ENCODE measurements at regions not wholly inside any gene's neighbourhood (a gene's known extent, or its start where the extent isn't known, plus 50 kb on each side); places are given as distances from the start of the nearest gene placed in this dataset.
A peak's percentile ranks its signal among the peaks of the same experiment; 100 is the strongest.
"Not testable (repeated sequence)": the region's sequence is repeated elsewhere in the genome, so short reads cannot be mapped to it uniquely, and the experiment has no call there.

DNA sequence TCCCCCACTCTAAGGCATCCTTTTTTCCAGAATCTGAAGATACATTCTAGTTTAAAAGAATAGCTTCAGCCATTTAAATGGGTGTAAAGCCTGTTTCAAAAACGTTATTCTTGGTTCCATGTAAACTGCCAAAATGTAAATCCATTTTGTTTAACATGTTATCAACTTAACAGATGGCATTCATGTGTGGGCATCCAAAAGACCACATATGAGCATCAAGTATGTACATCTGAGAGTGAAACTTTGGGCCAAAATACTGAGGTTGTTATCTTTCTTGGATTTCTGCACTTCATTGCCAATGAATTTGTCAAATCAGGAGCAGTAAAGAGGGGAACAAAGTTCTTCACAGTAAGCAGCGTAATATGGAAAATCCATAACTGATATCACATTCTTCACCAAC lies 395.4 kb downstream of the ZNF804A start:
- no peak for DNase-seq
- TF ChIP-seq POLR2A (IDR thresholded peaks at IDR 0.05; ENCODE audit: low read length) (no peak), GATA1 (IDR thresholded peaks at IDR 0.05; ENCODE audit: low read depth, low read length) (no peak)

DNA sequence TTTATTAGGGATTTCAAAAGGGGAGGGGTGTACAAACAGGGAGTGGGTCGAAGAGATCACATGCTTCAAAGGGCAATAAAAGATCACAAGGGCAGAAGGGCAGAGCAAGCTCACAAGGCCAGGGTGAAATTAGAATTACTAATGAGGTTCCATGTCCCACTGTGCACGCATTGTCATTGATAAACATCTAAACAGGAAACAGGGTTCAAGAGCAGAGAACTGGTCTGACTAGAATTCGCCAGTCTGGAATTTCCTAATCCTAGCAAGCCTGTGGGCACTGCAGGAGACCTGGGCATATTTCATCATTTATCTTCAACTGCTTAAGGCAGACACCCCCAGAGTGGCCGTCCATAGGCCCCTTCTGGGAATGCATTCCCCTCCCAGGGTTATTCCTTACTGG lies 408.2 kb downstream of the ZNF804A start:
- TF ChIP-seq GATA1 (IDR thresholded peaks at IDR 0.05; ENCODE audit: low read depth, low read length) (no peak), POLR2A (IDR thresholded peaks at IDR 0.05; ENCODE audit: low read length) (no peak)
- no peak for DNase-seq

DNA sequence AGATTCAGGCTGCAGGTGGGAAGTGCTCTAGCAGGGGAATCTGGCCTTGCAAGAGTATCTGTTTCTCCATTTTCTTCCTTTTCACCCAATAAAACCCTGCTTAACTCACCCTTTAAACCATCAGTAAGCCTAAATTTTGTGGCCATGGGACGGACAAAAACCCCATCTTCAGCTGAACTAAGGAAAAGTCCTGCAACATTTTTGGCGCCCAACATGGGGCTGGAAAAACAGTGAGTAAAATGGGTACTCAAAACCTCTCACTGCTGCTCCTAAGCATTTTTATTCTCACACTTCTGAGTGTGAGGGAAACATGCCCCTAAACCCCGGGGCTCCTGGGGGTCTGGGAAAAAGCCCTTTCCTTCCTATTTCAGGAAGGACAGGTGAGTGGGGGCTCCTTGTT lies 414.3 kb downstream of the ZNF804A start:
- DNase-seq, result peak; percentile 3 to 7
- TF ChIP-seq POLR2A (IDR thresholded peaks at IDR 0.05; ENCODE audit: low read length) (no peak), GATA1 (IDR thresholded peaks at IDR 0.05; ENCODE audit: low read depth, low read length) (no peak)

DNA sequence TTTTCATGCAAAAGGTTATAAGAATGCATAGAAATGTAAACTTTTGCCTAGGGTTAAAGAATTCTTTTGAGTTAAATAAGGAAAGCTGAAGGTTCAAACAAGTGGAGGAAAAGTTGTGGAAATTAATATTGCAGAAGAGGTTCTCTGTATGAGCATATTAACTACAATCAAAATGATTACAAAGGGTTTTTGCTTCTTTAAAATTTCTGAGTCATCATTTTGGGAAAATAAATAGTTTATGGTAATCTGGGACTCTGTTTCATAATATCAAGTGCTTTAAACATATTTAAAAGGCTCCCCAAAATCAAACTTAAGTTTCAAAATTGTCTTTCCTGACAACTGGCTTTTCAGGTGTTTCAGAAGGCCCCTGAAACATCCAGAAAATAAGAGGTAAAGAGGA lies 415.7 kb downstream of the ZNF804A start:
- no peak for DNase-seq
- TF ChIP-seq GATA1 (IDR thresholded peaks at IDR 0.05; ENCODE audit: low read depth, low read length), result no peak
- no peak for TF ChIP-seq POLR2A (IDR thresholded peaks at IDR 0.05; ENCODE audit: low read length)

DNA sequence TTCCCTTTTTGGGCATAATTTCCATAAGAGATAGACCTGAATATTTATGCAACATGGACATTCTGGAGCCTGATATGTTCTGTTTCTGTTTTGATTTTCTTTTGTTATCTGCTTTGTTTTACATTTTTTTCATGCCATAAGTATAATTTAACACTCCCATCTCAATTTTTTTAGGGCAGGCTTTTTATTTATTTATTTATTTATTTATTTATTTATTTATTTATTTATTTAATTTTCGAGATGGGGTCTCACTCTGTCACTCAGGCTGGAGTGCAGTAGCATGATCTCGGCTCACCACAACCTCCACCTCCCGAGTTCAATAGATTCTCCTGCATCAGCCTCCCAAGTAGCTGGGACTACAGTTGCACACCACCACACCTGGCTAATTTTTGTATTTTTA lies 427.6 kb downstream of the ZNF804A start:
- not testable (repeated sequence) for DNase-seq

DNA sequence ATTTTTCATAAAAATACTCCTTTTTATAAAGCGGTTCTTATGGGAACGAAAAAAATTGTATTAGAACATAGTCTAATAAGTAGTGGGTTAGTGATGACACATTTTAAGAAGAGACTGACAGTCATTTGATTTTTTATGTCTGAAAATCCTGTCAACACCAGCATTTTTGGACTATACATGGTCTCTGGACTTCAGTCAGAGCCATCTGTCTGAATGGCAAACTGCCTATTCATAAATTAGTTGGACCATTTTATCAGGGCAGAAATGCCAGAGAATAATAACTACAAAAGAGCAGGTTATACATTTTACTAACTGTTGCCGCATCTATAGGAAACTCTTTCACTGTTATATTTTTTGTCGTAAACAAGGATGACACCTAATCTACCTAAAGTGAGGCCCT lies 437.6 kb downstream of the ZNF804A start:
- TF ChIP-seq GATA1 (IDR thresholded peaks at IDR 0.05; ENCODE audit: low read depth, low read length), result no peak
- TF ChIP-seq POLR2A (IDR thresholded peaks at IDR 0.05; ENCODE audit: low read length), result no peak
- no peak for DNase-seq

DNA sequence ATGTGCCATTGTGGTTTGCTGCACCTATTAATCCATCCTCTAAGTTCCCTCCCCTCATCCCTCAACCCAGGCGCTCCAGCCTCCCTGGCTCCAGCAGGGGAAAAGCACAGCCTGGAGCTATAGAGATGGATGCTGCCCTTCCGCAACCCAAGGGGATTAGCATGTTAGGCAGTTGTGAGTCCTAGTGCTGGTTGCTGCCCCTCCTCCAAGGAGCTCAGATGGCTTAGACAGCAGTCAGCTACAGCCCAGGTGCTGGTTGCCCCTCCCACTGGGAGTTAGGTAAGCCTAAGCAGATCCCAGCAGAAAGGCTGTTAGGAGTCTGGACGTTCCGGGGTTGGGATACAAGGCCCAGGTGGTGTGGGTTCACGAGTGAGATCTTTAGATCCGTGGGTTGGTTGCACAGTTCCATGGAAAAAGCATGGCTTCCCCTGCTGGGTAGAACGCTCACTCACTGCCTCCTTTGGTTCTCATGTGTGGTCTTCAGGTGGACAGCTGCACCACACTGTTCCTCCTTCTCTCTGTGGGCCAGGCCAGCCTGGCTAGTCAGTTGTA lies 446.1 kb downstream of the ZNF804A start:
- TF ChIP-seq POLR2A (IDR thresholded peaks at IDR 0.05; ENCODE audit: low read length) (no peak), GATA1 (IDR thresholded peaks at IDR 0.05; ENCODE audit: low read depth, low read length) (no peak)
- no peak for DNase-seq

DNA sequence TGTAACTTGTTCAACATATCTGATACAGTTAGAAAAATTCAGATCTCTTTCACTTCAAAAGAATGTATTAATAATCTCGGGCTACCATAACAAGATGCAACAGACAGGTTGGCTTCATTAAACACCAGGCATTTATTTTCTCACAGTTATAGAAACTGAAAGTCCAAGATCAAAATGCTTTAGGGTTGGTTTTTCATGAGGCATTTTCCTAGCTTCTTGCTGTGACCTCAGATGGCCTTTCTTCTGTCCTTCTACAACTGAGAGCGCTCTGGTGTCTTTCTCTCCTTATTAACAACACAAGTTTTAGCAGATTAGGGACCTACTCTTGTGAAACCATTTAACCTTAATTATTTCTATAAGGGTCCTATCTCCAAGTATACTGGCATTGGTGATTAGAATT lies 452.5 kb downstream of the ZNF804A start:
- TF ChIP-seq GATA1 (IDR thresholded peaks at IDR 0.05; ENCODE audit: low read depth, low read length), result no peak
- no peak for TF ChIP-seq POLR2A (IDR thresholded peaks at IDR 0.05; ENCODE audit: low read length)
- DNase-seq, result no peak

DNA sequence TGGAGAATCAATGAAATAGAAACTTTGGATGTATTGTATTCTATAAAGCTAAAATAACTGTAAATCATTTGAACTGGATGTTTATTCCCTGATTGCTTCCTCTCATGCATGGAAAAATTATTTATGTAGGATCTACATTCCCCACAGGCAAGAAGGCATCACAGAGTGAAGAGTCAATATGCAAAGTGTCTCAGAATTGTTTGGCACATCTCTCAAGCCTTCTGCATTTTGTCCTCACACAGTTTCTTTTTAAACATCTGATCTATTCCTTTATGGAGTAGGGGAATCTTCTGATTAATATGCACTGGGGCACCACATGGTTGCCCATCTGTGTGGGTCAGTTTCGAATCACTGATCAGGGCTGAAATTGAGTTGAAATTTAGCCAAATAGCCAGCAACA lies 465.4 kb downstream of the ZNF804A start:
- no peak for DNase-seq
- no peak for TF ChIP-seq POLR2A (IDR thresholded peaks at IDR 0.05; ENCODE audit: low read length)
- no peak for TF ChIP-seq GATA1 (IDR thresholded peaks at IDR 0.05; ENCODE audit: low read depth, low read length)

DNA sequence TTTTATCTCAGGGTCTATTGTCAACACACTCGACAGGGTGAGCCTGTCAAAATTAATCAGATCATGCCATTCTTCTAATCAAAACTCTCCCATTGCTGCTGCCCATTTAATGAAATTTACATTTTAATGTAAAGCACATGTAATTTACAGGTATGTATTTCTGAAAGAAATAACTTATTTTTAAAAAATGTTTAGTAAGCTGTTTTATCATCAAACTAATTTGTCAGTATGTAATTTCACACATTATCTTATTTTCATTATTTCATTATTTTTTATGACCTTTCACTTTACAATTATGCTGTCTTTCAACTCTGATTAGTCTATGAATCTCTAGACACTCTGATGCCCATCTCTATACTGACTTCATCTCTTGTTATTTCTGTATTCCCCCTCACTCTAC lies 467.8 kb downstream of the ZNF804A start:
- DNase-seq, result no peak
- TF ChIP-seq GATA1 (IDR thresholded peaks at IDR 0.05; ENCODE audit: low read depth, low read length) (no peak), POLR2A (IDR thresholded peaks at IDR 0.05; ENCODE audit: low read length) (no peak)

DNA sequence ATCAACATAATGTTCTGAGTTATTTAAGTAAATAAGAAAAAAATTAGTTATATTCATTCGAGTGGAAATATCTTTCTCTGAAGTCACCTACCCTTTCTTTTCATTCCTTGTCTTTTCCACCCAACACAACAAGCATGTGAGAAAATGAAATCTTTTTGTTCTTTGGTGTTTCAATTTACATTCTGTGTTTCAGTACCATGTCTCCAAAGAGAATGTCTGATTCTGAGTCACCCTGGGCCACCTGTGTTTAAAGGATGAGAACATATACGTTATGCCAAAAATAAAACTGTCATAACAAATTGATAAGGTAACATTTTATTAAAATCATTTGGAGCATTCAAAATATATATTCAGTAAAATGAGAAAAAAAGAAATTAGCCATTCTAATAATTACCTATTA lies 470.8 kb downstream of the ZNF804A start:
- TF ChIP-seq GATA1 (IDR thresholded peaks at IDR 0.05; ENCODE audit: low read depth, low read length), result no peak
- TF ChIP-seq POLR2A (IDR thresholded peaks at IDR 0.05; ENCODE audit: low read length), result no peak
- DNase-seq, result no peak

DNA sequence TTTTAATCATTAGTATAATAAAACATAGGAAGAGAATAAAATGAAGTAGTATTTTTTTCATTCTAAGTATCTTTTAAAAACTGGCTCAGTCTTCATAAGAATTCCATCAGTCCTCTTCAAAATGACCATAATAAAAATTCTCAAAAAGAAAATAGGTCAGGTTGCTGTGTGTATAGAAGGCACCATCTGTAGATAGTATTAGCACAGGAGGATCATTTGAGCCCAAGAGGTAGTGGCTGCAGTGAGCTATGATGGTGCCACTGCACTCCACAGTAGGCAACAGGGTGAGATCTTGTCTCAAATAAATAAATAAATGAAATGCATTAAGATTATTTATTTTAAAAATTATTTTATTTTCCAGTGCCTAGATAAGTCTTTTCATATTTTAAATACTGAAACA lies 475.8 kb downstream of the ZNF804A start:
- TF ChIP-seq POLR2A (IDR thresholded peaks at IDR 0.05; ENCODE audit: low read length) (no peak), GATA1 (IDR thresholded peaks at IDR 0.05; ENCODE audit: low read depth, low read length) (no peak)
- DNase-seq, result no peak

DNA sequence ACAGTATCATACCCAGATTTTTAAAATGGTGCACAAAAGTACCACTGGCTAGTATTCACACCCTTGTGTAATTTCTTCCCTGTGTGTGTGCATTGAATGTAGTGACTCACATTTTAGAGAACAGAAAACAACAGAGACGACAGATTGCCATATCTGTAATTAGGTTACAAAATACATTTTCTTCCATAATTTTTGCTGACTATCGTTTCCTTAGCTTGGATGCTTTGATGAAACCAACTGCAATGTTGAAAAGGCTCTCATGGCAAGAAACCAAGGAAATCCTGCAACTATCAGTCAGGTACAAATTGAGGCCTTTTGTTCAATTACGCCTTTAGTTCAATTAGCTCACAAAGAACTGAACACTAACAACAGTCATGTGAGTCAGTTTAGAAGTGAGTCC lies 484.4 kb downstream of the ZNF804A start:
- DNase-seq, result no peak
- TF ChIP-seq GATA1 (IDR thresholded peaks at IDR 0.05; ENCODE audit: low read depth, low read length), result no peak
- TF ChIP-seq POLR2A (IDR thresholded peaks at IDR 0.05; ENCODE audit: low read length), result no peak

DNA sequence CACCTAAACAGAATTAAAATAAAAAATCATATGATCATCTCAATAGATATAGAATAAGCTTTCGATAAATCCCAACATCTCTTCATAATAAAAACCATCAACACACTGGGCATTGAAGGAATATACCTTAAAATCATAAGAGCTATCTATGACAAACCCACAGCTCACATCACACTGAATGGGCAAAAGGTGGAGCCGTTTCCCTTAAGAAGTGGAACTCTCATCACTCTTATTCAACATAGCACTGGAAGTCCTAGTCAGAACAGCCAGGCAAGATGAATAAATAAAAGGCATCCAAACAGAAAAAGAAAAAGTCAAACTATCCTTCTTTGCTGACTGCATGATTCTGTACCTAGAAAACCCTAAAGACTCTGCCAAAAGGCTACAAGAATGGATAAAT lies 510.3 kb downstream of the ZNF804A start:
- no peak for TF ChIP-seq GATA1 (IDR thresholded peaks at IDR 0.05; ENCODE audit: low read depth, low read length)
- no peak for TF ChIP-seq POLR2A (IDR thresholded peaks at IDR 0.05; ENCODE audit: low read length)
- no peak for DNase-seq

DNA sequence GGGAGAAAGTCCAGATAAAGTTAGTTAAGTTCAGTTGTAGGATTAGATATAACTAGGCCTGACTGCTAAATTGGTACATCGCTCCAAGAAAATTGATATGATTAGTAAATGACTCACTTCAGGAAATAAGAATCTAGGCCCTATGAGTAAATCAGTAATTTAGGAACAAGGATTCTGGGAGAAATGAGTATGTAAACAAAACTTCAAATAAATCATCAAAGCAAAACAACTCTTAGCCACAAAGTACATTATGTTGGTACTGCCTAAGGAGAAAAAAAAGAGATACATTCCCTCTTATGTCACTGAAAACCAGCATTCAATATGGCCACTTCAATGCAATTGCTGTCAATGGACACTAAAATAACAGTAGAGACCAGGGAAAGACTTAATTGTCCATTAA lies 529.1 kb downstream of the ZNF804A start:
- no peak for DNase-seq
- TF ChIP-seq POLR2A (IDR thresholded peaks at IDR 0.05; ENCODE audit: low read length), result no peak

DNA sequence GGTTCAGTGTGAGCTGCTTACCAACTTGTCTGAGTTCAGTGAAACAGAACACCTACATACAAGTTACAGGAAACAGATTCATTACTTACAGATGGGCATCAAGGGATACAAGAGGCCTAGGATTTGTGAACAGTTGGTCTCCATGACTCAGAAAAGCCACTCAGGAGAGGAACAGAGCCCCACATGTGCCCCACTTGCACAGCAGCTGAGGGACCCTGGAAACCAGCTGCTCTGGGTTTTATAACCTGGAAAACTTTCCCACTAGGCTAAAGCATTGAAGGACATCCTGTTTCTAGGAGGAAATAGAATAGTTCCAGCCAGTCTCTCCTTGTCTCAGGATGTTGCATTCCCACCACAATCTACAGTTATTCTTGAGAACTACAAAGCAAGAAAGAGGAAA lies 530.0 kb downstream of the ZNF804A start:
- TF ChIP-seq POLR2A (IDR thresholded peaks at IDR 0.05; ENCODE audit: low read length), result no peak
- no peak for TF ChIP-seq GATA1 (IDR thresholded peaks at IDR 0.05; ENCODE audit: low read depth, low read length)
- no peak for DNase-seq
